IMR-90 (cell line): ENCODE measurements at regions not wholly inside any gene's neighbourhood (a gene's known extent, or its start where the extent isn't known, plus 50 kb on each side); places are given as distances from the start of the nearest gene placed in this dataset.

Source experiments
- CEBPB ChIP-seq: IDR thresholded peaks from 2 replicates; pipeline ENCODE4 v1.6.1; 2012; ENCODE audit warnings: low read depth, low read length, improper control_type of control experiment
- CHD1 ChIP-seq: IDR thresholded peaks from 2 replicates; pipeline ENCODE4 v1.6.1; 2012; ENCODE audit warnings: low read depth, low read length, improper control_type of control experiment
- CTCF ChIP-seq: conservative IDR thresholded peaks from 2 replicates; pipeline ENCODE4 v1.5.1; 2012; ENCODE audit warnings: mild to moderate bottlenecking, low read depth, low read length, improper control_type of control experiment
- ELK1 ChIP-seq: fragments of 150-350 bp; IDR thresholded peaks from 2 replicates; pipeline ENCODE4 v1.6.1; 2016; ENCODE audit warnings: low read depth, mild to moderate bottlenecking, low read length, moderate library complexity, borderline replicate concordance
- MAFK ChIP-seq: IDR thresholded peaks from 2 replicates; pipeline ENCODE4 v1.6.1; 2012; ENCODE audit warnings: low read depth, low read length, improper control_type of control experiment
- MAZ ChIP-seq: IDR thresholded peaks from 2 replicates; pipeline ENCODE4 v1.6.1; 2012; ENCODE audit warnings: low read depth, mild to moderate bottlenecking, low read length, improper control_type of control experiment, moderate library complexity, borderline replicate concordance
- MXI1 ChIP-seq: IDR thresholded peaks from 2 replicates; pipeline ENCODE4 v1.6.1; 2012; ENCODE audit warnings: low read depth, mild to moderate bottlenecking, low read length, moderate library complexity, borderline replicate concordance
- NFE2L2 ChIP-seq: fragments of 150-350 bp; IDR thresholded peaks from 2 replicates; pipeline ENCODE4 v1.6.1; 2016; ENCODE audit warnings: low read depth, mild to moderate bottlenecking, low read length
- POLR2A ChIP-seq: IDR thresholded peaks from 2 replicates; pipeline ENCODE4 v1.6.1; 2012; ENCODE audit warnings: mild to moderate bottlenecking, low read depth, low read length
- RAD21 ChIP-seq: IDR thresholded peaks from 2 replicates; pipeline ENCODE4 v1.6.1; 2012; ENCODE audit warnings: low read length, improper control_type of control experiment
- RFX5 ChIP-seq: IDR thresholded peaks from 2 replicates; pipeline ENCODE4 v1.8.0; 2012; ENCODE audit warnings: low read depth, mild to moderate bottlenecking, low read length, moderate library complexity
- SMC3 ChIP-seq: fragments of 150-350 bp; IDR thresholded peaks from 2 replicates; pipeline ENCODE4 v1.6.1; 2016; ENCODE audit warnings: low read depth, mild to moderate bottlenecking, antibody characterized with exemption, low read length, moderate library complexity
- USF2 ChIP-seq: fragments of 150-350 bp; IDR thresholded peaks from 2 replicates; pipeline ENCODE4 v1.6.1; 2017; ENCODE audit warnings: mild to moderate bottlenecking, antibody characterized with exemption, low read length, low read depth

GRCh38 chr1:69203166-69203565, 364.6 kb upstream of the LRRC7 start:
- TF ChIP-seq CTCF: no peak
- TF ChIP-seq POLR2A: no peak
- TF ChIP-seq RAD21: no peak
- TF ChIP-seq CEBPB: no peak
- no peak for TF ChIP-seq USF2
- no peak for TF ChIP-seq MAFK
- TF ChIP-seq MAZ: no peak
- no peak for TF ChIP-seq RFX5
- no peak for TF ChIP-seq NFE2L2
- no peak for TF ChIP-seq SMC3
- no peak for TF ChIP-seq ELK1
- TF ChIP-seq MXI1: no peak
- no peak for TF ChIP-seq CHD1
